Activated CD4-positive, CD25-positive, alpha-beta regulatory T cell (primary cell): ENCODE measurements at regions not wholly inside any gene's neighbourhood (a gene's known extent, or its start where the extent isn't known, plus 50 kb on each side); places are given as distances from the start of the nearest gene placed in this dataset.
"Not testable (repeated sequence)": the region's sequence is repeated elsewhere in the genome, so short reads cannot be mapped to it uniquely, and the experiment has no call there.

Source experiments
- DNase-seq, 4 experiments: peaks; one replicate each; lab custom pipeline; 2025; lab: John Stamatoyannopoulos, UW

DNA sequence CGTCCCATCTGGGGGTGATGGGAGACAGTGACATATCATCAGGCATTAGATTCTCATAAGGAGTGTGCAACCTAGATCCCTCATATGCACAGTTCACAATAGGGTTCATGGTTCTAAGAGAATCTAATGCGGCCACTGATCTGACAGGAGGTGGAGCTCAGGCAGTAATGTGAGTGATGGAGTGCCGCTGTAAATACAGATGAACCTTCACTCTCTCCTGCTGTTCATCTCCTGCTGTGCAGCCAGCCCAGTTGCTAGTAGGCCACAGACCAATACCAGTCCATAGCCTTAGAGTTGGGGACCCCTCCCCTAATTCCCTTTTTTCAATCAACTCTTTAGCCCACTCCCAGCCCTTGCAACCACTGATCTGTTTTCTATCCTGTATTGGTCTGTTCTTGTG, 581.1 kb upstream of the AUTS2 start:
- DNase-seq = no peak

DNA sequence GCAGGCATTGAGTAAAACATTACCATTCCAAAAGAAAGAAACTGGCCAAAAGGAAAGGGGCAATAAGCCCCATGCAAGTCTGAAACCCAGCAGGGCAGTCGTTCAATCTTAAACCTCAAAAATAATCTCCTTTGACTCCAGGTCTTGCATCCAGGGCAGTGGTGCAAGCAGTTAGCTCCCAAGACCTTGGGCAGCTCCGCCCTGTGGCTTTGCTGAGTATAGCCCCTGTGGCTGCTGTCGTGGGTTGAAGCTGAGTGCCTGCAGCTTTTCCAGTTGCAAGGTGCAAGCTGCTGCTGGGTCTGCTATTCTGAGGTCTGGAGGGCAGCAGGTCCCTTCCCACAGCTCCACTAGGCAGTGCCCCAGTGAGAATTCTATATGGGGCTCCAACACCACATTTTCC, 580.1 kb upstream of the AUTS2 start:
- DNase-seq = no peak

DNA sequence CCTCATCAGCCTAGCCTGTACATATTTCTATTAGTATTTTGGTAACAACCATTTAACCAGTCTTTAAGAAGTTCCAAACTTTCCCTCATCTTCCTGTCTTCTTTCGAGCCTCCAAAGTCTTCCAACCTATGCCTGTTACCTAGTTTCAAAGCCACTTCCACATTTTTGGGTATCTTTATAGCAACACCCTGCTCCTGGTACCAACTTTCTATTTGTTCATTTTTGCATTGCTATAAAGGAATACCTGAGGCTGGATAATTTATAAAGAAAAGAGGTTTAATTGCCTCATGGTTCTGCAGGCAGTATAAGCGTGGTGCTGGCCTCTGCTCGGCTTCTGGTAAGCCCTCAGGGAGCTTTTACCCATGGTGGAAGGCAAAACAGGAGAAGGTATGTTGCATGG, 578.8 kb upstream of the AUTS2 start:
- no peak for DNase-seq

DNA sequence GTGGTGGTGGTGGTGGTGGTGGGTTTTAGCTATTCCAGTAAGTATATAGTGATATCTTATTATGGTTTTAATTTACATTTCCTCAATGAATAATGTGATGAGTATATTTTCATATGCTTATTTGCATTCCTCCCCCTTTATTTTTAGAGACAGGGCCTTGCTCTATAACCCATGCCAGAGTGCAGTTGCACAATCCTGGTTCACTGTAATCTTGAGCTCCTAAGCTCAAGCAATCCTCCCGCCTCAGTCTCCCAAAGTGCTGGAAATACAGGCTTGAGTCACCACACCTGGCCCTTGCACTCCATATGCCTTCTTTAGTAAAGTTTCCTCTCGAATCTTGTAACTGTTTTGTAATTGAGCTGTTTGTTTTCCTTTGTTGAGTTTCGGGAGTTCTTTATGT, 577.7 kb upstream of the AUTS2 start:
- no peak for DNase-seq

DNA sequence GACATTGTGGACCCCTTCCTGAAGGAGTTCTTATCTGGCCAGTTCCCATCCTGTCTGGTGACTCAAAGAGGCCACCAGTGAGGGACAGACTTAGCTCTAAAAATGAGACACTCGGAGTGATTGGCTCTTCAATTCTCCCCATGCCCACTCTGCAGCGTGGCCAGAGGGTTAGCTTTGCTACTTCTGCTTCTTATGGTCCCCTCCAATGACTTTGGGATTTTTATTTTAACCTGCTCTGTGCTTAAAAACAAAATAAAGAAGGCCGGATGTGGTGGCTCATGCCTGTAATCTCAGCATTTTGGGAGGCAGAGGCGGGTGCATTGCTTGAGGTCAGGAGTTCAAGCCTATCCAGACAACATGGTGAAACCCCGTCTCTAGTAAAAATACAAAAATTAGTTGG, 573.0 kb upstream of the AUTS2 start:
- no peak for DNase-seq

DNA sequence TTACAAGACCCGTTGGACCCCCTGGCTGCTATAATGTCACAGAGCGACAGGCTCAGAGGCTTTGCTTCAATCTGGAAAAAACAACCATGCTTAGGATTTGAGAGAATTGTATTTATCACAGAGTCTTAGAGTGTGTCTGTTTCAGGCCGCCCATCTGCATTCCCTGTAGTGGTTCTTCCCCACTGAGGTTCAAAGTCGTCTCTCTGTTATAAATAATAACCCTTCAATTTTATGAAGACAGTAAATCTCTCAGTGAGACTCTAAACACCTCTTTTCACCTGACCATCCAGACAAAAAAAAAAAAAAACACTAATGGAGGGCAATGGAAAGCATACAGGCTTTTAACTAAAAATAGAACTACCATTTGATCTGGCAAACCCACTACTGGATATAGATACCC, 565.4 kb upstream of the AUTS2 start:
- no peak for DNase-seq

DNA sequence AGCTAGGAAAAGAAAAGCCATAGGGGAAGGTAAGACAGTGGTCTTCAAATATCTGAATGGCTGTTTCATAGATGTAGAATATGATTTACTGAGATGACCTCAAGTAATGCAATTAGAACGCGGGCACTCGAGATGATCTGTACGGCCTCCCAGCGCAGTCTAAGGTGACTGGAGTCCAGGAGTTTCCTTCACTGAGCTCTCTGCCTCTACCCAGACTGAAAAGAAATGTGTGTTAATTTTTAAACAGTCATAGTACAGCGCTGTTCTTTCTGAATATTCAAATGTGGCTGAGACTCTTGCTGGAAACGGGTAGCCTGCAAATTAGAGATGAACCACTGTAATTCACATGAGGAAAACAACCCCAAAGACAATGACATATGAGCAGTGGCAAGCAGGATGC, 562.4 kb upstream of the AUTS2 start:
- DNase-seq = no peak

DNA sequence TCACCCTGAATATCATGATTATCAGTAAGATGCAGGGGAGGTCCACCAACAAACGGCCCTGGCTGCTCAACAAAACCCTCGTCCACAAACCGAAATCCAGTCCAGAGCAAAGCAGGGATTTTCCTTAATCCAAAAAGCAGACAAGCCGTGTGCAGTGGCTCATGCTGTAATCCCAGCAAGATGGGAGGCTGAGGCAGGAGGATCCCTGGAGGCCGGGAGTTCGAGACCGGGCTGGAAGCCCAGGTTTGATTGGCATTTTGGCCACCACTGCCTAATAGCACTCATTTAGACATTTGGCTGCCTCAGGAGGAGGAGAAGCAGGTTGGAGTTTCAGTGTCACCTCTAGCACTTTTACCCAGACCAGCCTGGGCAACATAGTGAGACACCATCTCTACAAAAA, 562.0 kb upstream of the AUTS2 start:
- no peak for DNase-seq

DNA sequence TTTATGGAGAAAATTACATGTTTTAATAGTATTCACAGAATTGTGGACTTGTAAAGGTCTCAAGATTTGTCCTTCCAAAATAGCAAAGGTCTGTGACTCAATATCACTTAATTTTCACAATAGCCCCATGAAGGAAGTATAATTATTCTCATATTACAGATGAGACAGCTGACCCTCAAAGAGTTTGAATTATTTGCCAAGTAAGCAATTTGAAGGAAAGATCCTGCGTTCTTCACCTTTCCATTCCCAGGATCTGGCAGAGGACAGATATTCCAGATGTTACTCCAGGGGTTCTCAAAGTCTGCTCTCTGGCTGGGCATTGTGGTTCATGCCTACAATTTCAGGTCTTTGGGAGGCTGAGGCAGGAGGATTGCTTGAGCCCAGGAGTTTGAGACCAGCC, 559.4 kb upstream of the AUTS2 start:
- no peak for DNase-seq

DNA sequence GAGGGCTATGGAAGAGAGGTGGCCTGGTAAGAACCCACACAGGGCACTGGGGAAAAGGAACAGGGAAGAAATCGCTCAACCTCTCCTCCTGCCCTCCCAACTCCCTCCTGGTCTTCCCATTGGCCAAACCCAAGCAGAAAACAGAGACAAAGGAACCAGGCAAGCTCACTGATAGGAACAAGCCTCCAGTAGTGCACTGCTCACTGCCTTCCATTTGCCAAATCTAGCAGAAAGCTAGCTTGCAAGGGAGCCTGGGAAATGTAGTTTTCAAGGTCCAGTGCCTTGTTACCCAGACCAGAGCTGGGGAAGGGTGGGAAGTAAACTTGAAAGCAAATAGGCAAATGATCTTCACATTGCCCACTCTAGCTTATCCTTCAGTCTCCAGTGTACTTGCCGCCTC, 556.1 kb upstream of the AUTS2 start:
- no peak for DNase-seq

DNA sequence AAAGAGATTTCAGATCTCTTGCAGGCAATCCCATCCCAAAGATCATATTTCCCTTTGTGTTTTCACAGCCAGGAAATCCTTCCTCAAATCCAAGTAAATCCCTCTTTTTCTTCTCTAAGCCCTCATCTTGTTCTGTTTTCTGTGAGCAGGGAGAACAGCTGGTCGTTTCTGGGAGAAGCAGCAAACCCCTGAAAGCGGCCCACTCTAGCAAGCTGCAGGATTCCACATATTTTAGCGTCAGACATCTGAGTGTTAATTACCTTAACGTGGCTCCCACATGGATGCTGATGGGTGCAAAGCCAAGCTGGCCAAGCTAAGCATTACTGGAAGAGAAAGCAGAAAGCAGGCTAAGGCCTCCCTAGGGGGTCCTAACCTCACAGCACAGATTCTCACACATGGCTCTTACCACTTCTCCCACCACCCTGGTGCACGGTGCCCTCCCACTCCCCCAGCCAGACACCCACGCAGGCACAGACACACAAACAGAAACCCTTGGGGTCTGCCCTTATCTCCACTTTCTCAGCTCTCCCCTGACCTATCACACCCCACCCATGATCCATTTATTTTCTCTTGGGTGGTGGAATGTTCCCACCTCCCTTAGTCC, 551.0 kb upstream of the AUTS2 start:
- no peak for DNase-seq

DNA sequence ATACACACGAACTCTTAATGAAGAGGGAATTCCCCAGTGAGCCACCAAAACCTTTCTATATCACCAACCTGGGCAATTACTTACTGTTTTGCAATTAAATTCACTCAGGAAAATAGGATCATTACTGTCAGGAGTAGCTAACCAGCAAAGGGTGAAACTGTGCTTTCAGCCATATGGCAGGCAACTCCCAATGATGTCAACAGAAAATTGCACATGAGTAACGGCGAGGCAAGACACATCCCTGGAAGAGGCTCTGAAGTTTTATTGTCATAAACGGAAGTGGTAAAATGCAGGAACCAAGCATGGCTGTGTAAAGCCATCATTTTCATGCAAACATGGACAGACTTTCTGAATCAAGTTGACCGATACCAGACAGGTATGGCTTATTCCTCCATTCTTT, 548.9 kb upstream of the AUTS2 start:
- DNase-seq = no peak

DNA sequence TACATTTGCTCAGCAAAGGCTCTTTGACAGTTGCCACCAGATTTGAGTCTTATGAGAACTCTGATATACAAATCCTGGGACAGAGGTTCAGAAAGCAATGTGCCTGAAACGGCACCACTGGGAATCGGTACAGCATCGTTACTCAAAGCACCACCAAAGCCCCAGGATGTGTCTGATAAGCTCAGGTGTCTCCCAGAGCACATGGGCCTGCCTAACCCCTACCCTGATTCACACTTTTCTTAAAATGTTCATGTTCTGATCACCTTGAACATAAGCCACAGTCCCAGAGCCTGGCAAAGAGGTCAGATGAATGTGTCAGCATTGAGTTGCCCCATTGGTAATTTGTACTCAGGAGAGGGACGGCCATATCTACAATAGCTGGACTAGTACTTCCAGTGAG, 545.8 kb upstream of the AUTS2 start:
- no peak for DNase-seq

DNA sequence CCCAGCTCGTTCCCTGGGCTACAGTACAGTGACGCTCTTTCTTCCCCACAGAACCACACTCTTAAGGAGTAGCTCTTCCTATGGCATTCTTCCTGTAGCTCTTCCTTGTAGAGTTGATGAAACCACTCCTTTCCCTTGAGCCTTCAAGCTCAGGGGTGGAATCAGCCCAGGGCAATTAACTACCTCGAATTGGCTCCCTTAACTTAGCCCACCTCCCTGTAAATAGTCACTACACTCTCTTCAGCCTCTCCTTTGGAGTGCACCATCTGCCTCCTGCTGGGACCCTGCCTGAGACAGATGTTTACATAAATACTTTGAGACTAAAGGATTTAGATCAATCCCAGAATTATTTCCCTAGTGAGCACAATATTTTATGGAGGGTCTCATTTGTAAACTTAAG, 537.8 kb upstream of the AUTS2 start:
- DNase-seq = no peak

DNA sequence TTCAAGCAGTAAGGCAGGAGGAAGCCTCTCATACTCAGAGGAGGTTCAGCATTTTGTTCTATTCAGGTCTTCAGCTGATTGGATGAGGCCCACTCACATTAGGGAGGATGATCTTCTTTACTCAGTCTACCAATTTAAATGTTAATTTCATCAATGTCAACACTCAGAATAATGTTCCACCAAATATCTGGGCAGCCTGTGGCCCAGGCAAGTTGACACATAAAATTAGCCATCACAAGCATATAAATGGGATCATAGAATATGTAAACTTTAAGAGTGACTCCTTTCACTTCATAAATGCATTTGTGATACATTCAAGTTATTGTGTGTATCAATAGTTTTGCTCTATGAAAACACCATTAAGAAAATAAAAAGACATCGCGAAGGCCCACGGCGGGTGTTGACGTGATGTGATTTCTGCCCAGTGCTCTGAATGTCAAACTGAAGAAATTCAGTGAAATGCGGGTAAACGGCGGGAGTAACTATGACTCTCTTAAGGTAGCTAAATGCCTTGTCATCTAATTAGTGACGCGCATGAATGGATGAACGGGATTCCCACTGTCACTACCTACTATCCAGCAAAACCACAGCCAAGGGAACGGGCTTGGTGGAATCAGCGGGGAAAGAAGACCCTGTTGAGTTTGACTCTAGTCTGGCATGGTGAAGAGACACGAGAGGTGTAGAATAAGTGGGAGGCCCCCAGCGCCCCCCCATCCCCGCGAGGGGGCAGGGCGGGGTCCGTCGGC, 536.1 kb upstream of the AUTS2 start:
- no peak for DNase-seq

DNA sequence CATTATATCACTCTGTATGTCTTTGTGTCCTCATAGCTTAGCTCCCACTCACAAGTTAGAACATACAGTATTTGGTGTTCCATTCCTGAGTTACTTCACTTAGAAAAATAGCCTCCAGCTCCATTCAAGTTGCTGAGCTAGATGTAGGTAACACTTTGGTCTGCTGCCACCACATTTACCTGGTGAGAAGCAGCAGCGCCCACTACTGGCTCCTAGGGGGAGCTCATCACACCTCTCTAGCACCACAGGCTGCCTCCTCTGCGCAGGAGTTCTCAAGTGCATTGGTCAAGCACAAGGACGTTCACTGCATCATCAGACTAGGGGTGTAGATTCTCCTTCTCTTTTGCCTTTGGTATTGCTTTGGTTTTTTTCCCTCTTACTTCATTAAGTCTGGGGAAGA, 530.9 kb upstream of the AUTS2 start:
- DNase-seq = no peak

DNA sequence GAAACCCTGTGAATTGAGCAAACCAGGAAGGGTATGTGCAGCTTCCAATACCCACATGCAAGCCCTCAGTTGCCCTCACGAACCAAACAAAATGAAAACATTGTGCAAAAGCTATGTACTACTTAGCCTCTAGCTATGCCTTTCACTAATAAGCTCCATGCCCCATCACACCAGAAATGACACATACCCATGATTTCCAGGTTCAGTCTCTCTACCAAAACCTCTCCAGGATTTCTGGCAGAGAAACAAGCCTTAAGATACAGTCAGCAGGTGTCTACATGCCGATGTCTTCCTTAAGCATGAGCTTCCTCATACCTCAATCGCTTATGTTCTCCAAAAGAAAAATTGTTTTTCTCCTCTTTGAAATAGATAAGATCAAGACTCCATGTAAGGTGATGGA, 527.8 kb upstream of the AUTS2 start:
- no peak for DNase-seq

DNA sequence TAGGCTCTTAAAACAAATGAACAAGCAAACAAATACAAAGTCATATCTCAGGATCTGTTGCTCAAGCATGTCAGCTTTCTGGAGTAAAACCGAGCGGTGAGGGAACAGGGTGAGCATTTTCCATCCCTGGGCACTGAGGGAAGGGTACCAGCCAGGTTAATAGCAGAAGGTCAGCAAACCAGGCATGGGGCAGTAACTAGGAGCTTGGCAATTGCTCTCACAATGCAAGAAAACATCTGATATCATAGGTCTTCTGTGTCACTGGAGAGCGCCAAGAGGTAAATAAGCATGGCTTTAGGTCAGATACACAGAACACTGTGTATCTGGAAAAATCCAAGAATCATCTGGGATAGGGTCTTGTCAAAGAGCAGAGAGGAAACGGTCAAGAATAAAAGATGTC, 521.7 kb upstream of the AUTS2 start:
- DNase-seq = no peak

DNA sequence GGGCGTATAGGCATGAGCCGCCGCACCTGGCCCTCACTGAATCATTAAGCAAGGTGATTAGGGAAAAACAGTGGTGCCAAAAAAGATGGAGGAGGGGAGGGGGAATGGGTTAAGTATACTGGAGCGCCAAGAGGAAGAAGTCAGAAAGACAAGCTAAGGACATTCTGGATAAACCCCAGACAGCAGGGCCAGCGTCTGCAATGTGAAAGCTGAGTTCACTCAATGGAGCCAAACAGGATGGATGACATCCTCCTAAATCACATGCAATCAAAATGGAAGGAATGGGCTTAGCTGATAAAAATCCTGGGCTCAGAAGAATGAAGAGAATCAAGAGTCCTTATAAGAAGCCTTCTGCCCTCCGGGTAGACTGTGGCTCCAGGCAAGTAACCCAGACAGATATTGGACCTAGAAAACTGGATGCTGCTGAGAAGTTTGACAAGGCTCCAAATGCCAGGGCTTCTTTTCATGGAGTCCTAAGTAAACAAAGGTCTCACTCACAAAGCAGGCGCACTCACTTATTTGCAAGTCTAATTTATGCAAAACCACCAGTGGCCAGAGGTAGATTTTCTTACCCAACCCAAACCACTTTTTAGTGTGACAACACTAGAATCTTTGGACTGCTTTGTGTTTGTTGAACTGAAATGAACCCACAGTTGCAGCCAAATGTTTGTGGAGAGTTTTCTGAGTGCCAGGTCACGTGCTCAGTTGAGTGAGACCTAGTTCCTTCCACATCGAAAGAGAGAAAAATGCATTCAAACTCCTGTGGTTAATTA, 519.1 kb upstream of the AUTS2 start:
- DNase-seq = no peak

DNA sequence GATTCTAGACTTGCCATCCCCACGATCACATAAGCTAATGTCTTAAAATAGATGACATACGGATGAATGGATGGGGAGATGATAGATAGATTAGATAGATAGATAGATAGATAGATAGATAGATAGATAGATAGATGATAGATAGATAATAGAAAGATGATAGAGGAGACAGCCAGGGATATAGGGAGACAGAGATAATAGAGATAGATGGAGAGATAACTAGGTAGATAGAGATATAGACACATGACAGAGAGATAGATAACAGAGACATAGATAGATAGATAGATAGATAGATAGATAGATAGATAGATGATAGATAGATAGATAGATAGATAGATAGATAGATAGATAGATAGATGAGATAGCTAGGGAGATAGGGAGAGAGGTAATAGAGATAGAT, 511.0 kb upstream of the AUTS2 start:
- DNase-seq = not testable (repeated sequence)

DNA sequence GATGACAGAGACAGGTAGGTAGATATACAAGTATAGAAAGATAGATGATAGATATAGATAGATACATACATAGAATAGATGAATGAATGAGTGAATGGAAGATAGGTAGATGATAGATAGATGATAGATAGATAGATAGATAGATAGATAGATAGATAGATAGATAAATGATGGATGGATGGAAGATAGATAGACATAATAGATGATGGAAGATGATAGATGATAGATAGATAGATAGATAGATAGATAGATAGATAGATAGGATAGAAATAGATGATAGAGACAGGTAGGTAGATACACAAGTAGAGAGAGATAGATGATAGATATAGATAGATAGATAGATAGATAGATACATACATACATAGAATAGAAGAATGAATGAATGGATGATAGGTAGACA, 510.1 kb upstream of the AUTS2 start:
- no peak for DNase-seq

DNA sequence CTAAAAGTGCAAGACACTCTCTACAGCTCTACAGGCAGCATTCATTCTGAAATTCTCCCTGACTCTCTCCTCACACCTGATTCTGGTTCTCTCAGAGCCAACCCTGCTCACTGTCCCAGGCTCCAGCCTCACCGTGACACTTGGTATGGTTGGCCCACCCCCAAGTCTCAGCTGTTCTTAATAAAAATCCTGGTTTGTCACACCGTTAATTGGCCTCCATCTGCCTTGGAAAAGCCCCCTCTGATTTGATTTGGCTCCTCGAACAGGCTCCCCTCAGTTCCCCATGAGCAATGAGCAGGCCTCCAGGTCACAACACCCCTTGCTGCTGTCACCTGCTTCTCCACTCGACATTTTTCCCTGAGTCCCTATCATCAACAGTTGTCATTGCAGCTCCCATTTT, 507.3 kb upstream of the AUTS2 start:
- DNase-seq = no peak

DNA sequence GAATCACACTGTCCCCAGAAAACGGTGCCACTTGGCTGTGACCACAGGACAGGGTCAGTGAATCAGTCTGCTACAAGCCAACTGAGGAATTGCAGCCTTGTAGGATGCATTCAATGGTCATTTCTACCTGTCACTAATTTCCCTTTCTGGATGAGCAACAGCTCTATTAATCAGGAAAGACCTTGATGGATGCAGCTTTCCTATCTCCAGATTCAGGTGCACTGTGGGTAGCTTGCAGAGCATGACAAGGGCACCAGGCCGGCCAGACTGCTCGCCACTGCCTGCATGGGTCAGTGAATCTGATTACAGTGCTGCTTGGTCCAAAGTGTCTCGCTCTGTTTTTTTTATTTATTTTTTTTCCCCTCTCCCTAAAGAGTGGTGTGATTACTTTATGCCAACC, 506.8 kb upstream of the AUTS2 start:
- no peak for DNase-seq

DNA sequence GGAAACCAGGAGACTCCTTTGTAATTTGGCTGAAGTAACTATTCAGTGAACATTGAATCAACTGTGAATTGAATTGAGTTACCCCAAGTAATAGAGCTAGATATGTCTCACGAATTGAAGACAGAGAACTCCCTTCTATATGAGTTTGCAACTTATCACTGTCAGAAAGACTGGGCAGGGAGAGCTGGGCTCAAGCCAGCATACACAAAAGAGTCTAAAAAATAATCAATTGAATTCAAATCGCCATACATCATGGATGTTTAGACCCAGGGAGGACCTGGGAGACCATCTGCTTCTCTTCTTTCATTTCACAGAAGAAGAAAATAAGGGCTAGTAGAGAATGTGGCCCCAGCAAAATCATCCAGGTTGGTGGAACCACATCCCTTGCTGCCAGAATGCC, 503.1 kb upstream of the AUTS2 start:
- DNase-seq = no peak
